ENCODE measurements at regions not wholly inside any gene's neighbourhood (a gene's known extent, or its start where the extent isn't known, plus 50 kb on each side); places are given as distances from the start of the nearest gene placed in this dataset.
"Not testable (repeated sequence)": the region's sequence is repeated elsewhere in the genome, so short reads cannot be mapped to it uniquely, and the experiment has no call there.

- TF ChIP-seq CTCF (IDR thresholded peaks at IDR 0.05; ENCODE audit: low read depth, low read length); EZH2phosphoT487 (IDR thresholded peaks at IDR 0.05; ENCODE audit: low read depth): not testable (repeated sequence)
Observed at GRCh38 chr10:21342499-21342898, 183.0 kb downstream of the SKIDA1 start.

Measured in OCI-LY3 (cell line).